HCT116 (cell line): ENCODE measurements at regions not wholly inside any gene's neighbourhood (a gene's known extent, or its start where the extent isn't known, plus 50 kb on each side); places are given as distances from the start of the nearest gene placed in this dataset.

Source experiments
- ATAC-seq: fragments of 200-7000 bp; cut with Tn5 transposase; 2 replicates; pipeline ENCODE4 v1.9.1; 2020; ENCODE audit warnings: mild to moderate bottlenecking, moderate library complexity
- BruUV-seq: library from RNA; stranded (reverse); fragments of 400-500 nt; replicated peaks from 2 replicates; lab custom pipeline; 2021; lab: Mats Ljungman, UMichigan
- CTCF ChIA-PET: fragments of 300-600 bp; sonication (Branson Sonifier 250); formaldehyde crosslinking; loops from one replicate; lab custom pipeline; 2021; ENCODE audit warnings: antibody characterized with exemption; lab: Charles Lee
- POLR2A ChIA-PET: fragments of 300-600, 350-600 bp; sonication (Branson Sonifier 250); formaldehyde crosslinking; loops from one replicate; lab custom pipeline; 2021; ENCODE audit warnings: antibody characterized with exemption; lab: Charles Lee
- RAD21 ChIA-PET, 2 experiments: fragments of 300-600 bp; sonication (Branson Sonifier 250); formaldehyde crosslinking; loops; one replicate each; lab custom pipeline; 2023; ENCODE audit warnings: low total read pairs in 2 of 2; ENCODE audit not compliant: uncharacterized antibody in 2 of 2, unreplicated experiment in 2 of 2, low non-redundant PET in 1 of 2; lab: Charles Lee
- DNase-seq: peaks from one replicate; pipeline ENCODE4 v3.0.0-alpha.2; 2010; ENCODE audit warnings: low read depth, low spot score
- H2AFZ ChIP-seq: fragments of 200-600 bp; shearing (Covaris generic), sonication (generic); 2 replicates; pipeline ENCODE4 v1.6.1; 2017; ENCODE audit warnings: low read depth, mixed run types, mixed read lengths, antibody characterized with exemption, low read length; ENCODE audit not compliant: poor library complexity, severe bottlenecking
- H3K27ac ChIP-seq: 2 replicates; pipeline ENCODE4 v1.5.1; 2012; ENCODE audit warnings: low read depth, low read length
- H3K27me3 ChIP-seq: fragments of 200-600 bp; sonication (generic); 2 replicates; pipeline ENCODE4 v1.6.1; 2016; ENCODE audit warnings: mixed run types, low read length, mixed read lengths; ENCODE audit not compliant: insufficient read depth
- H3K36me3 ChIP-seq, 2 experiments: fragments of 200-500 bp in 1 of 2; fragments of 200-600 bp in 1 of 2; sonication (Bioruptor generic) in 1 of 2; sonication (generic) in 1 of 2; 2 replicates each; pipeline versions ENCODE4 v1.5.1 to v1.6.1; 2014 to 2016; ENCODE audit warnings: low read length in 2 of 2, inconsistent platforms in 1 of 2, mixed read lengths in 1 of 2, mixed run types in 1 of 2; ENCODE audit not compliant: insufficient read depth in 2 of 2, control insufficient read depth in 1 of 2
- H3K4me1 ChIP-seq, 2 experiments: fragments of 200-600 bp in 1 of 2; sonication (generic) in 1 of 2; 2 replicates each; pipeline versions ENCODE4 v1.5.1 to v1.6.1; 2012 to 2017; ENCODE audit warnings: low read length in 2 of 2, inconsistent platforms in 1 of 2, mild to moderate bottlenecking in 1 of 2, mixed read lengths in 1 of 2, mixed run types in 1 of 2, moderate library complexity in 1 of 2; ENCODE audit not compliant: insufficient read depth in 2 of 2, control insufficient read depth in 1 of 2
- H3K4me2 ChIP-seq: fragments of 200-600 bp; sonication (generic); 2 replicates; pipeline ENCODE4 v1.6.1; 2017; ENCODE audit warnings: mixed run types, low read length, mixed read lengths
- H3K4me3 ChIP-seq, 2 experiments: fragments of 200-600 bp in 1 of 2; sonication (generic) in 1 of 2; replicated peaks in 1 of 2; 2 replicates each; pipeline ENCODE4 v1.5.1; 2011 to 2016; ENCODE audit warnings: low read length in 2 of 2, control low read depth in 1 of 2, low read depth in 1 of 2, mild to moderate bottlenecking in 1 of 2, mixed read lengths in 1 of 2, mixed run types in 1 of 2
- H3K79me2 ChIP-seq: fragments of 200-600 bp; sonication (generic); 2 replicates; pipeline ENCODE4 v1.6.1; 2017; ENCODE audit warnings: mild to moderate bottlenecking, mixed run types, low read length, moderate library complexity, mixed read lengths; ENCODE audit not compliant: insufficient read depth
- H3K9ac ChIP-seq: fragments of 200-600 bp; sonication (generic); 2 replicates; pipeline ENCODE4 v1.6.1; 2016; ENCODE audit warnings: low read length, mixed read lengths
- H3K9me2 ChIP-seq: fragments of 200-600 bp; sonication (generic), shearing (Covaris generic); 2 replicates; pipeline ENCODE4 v1.6.1; 2017; ENCODE audit warnings: mixed run types, mild to moderate bottlenecking, moderate library complexity; ENCODE audit not compliant: insufficient read depth
- H3K9me3 ChIP-seq, 2 experiments: fragments of 200-500 bp in 1 of 2; fragments of 200-600 bp in 1 of 2; sonication (Bioruptor generic) in 1 of 2; sonication (generic) in 1 of 2; 2 replicates each; pipeline ENCODE4 v1.6.1; 2014 to 2017; ENCODE audit warnings: low read length in 2 of 2, mixed read lengths in 2 of 2, inconsistent platforms in 1 of 2, low read depth in 1 of 2, mild to moderate bottlenecking in 1 of 2, mixed run types in 1 of 2, moderate library complexity in 1 of 2; ENCODE audit not compliant: control insufficient read depth in 1 of 2, insufficient read depth in 1 of 2
- H4K20me1 ChIP-seq: fragments of 200-600 bp; sonication (generic), shearing (Covaris generic); 2 replicates; pipeline ENCODE4 v1.6.1; 2017; ENCODE audit warnings: mixed run types, mild to moderate bottlenecking, moderate library complexity; ENCODE audit not compliant: insufficient read depth
- SP1 ChIP-seq: IDR thresholded peaks from 2 replicates; pipeline ENCODE4 v1.6.1; 2012; ENCODE audit warnings: low read depth
- intact Hi-C: fragments of 100-400 bp; cut with micrococcal nuclease; formaldehyde crosslinking; loops from 2 replicates; pipeline ENCODE4 v1.10.0; 2022
- TF ChIP-seq, protein P1 (sequence below): IDR thresholded peaks from 2 replicates; pipeline ENCODE4 v1.6.1; 2012

DNA sequence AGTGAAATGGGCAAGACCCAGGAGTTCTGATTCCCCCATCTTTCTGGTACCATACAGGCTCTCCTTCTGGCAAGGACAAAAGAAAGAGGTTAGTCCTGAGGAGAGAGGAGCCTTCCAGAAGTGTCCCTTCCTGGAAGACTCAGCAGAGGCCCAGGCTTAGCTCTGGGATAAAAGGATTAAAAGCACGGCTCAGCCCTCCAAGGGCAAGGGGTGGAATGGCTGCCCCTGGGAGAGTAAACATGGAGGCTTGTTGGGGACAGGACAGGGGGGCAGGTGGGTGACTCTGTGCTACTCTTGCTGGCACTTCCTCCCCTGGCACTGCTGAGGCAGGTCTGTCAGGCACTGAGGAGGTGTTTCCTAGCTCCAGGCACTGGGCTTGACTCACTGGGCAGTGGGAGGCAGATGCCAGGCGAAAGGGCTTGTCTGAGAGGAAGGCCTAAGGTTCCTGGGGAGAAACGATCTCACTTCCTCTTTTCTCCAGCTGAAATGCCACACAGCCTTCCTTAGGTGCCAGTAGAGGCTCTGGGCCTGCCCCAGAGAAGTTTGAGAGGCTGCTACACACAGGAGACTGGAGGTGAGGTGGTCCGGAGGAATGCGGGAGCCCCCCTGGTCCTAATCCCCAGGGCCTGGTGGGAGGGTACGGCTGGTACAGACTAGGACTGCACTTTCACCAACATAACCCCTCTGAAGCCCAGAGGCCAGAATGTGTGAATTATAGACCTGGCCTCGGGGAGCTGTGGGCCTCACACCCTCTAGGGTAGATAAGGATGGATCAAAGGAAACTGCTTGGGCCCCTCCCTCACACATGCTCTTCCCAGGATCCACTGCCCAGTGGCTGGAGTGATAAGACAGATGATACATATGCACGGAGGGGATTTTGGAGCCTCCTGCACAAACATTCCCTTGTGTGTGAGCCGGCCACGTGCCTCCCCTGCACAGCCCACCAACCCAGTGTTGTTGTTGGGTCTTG, 63.2 kb upstream of the PODXL start:
- Histone ChIP-seq H3K4me1 (no peaks in the 10 kb centered on the region; a peak in 1 of 4 replicates), H3K9me3 (no peaks in the 10 kb centered on the region), H3K9ac (no peak overlapping the region), H3K27me3 (no peaks in the 10 kb centered on the region), H3K79me2 (no peaks in the 10 kb centered on the region), H3K27ac (no peak overlapping the region), H3K4me3 (no peak overlapping the region), H3K36me3 (no peaks in the 10 kb centered on the region), H3K9me2 (no peaks in the 10 kb centered on the region), H4K20me1 (no peaks in the 10 kb centered on the region), H2AFZ (no peak overlapping the region), H3K4me2 (no peak overlapping the region)
- CTCF ChIA-PET: no interaction called here
- intact Hi-C loops: no loop called here
- DNase-seq (no peak), ATAC-seq (no peak)
- BruUV-seq: no TSS peak
- TF ChIP-seq, protein P1, sequence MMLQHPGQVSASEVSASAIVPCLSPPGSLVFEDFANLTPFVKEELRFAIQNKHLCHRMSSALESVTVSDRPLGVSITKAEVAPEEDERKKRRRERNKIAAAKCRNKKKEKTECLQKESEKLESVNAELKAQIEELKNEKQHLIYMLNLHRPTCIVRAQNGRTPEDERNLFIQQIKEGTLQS: no peak
- RAD21 ChIA-PET: no interaction called here
- POLR2A ChIA-PET: no interaction called here

DNA sequence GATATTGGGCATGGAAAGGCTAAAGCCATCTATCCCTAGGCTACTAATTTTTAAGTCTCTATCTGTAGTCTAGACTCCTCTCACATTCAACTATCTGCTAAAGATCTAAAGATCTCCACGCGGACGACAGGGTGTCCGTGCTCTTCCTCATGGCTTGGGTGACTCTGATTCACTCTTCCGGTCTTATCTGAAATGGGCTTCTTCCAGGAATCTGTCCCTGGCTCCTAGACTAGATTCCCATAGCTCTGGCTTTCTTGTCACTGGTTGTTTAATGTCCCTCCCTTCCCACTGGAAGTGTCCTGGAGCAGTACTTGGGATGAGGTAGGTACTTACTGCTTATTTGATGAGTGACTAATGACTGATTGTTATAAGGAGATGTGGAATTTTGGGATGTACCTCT, 62.0 kb upstream of the PODXL start:
- DNase-seq (no peak), ATAC-seq (no peak)
- Histone ChIP-seq H3K9me3 (no peaks in the 10 kb centered on the region), H3K79me2 (no peaks in the 10 kb centered on the region), H3K9me2 (no peaks in the 10 kb centered on the region), H4K20me1 (no peaks in the 10 kb centered on the region), H3K9ac (no peak overlapping the region), H2AFZ (no peak overlapping the region), H3K4me2 (no peak overlapping the region), H3K4me1 (no peaks in the 10 kb centered on the region), H3K27me3 (no peaks in the 10 kb centered on the region), H3K36me3 (no peaks in the 10 kb centered on the region), H3K27ac (no peak overlapping the region), H3K4me3 (no peak overlapping the region)
- BruUV-seq: no TSS peak
- intact Hi-C loops: no loop called here
- ChIA-PET POLR2A (no interaction called here), CTCF (no interaction called here), RAD21 (no interaction called here)
- TF ChIP-seq SP1: no peak
